Activated CD8-positive, alpha-beta T cell treated with anti-CD3 and anti-CD28 coated beads for 36 hours (primary cell): ENCODE measurements at regions not wholly inside any gene's neighbourhood (a gene's known extent, or its start where the extent isn't known, plus 50 kb on each side); places are given as distances from the start of the nearest gene placed in this dataset.

Experiments
- ATAC-seq: fragments of 200-7000 bp; cut with Tn5 transposase; one replicate; pipeline ENCODE4 v1.10.0; 2021; ENCODE audit warnings: mild to moderate bottlenecking, moderate library complexity
- CTCF ChIA-PET: fragments of 350-600 bp; sonication (Branson Sonifier 250); formaldehyde crosslinking; loops from one replicate; lab custom pipeline; 2021; ENCODE audit warnings: antibody characterized with exemption; lab: Charles Lee
- POLR2A ChIA-PET: fragments of 350-600 bp; sonication (Branson Sonifier 250); formaldehyde crosslinking; loops from one replicate; lab custom pipeline; 2021; ENCODE audit warnings: antibody characterized with exemption; lab: Charles Lee
- DNase-seq: peaks from one replicate; pipeline ENCODE4 v3.0.0-alpha.2; 2020
- H3K27ac Mint-ChIP-seq: one replicate; pipeline ENCODE4 v1.8.0; 2021; ENCODE audit warnings: mild to moderate bottlenecking, mixed read lengths
- H3K27me3 Mint-ChIP-seq: one replicate; pipeline ENCODE4 v1.8.0; 2021; ENCODE audit warnings: mixed read lengths
- H3K36me3 Mint-ChIP-seq: one replicate; pipeline ENCODE4 v1.8.0; 2021; ENCODE audit warnings: low read depth, mixed read lengths
- H3K4me1 Mint-ChIP-seq: one replicate; pipeline ENCODE4 v1.8.0; 2021; ENCODE audit warnings: low read depth, mixed read lengths
- H3K4me3 Mint-ChIP-seq: one replicate; pipeline ENCODE4 v1.8.0; 2021; ENCODE audit warnings: mild to moderate bottlenecking, moderate library complexity, mixed read lengths
- H3K9me3 Mint-ChIP-seq: one replicate; pipeline ENCODE4 v1.8.0; 2021; ENCODE audit warnings: mixed read lengths
- CTCF ChIP-seq: fragments of 200-600 bp; IDR thresholded peaks from one replicate; pipeline ENCODE4 v1.8.0; 2022; ENCODE audit warnings: antibody characterized with exemption, mild to moderate bottlenecking
- intact Hi-C: fragments of 100-400 bp; cut with micrococcal nuclease; formaldehyde crosslinking; loops from one replicate; pipeline ENCODE4 v1.10.0; 2022

- CTCF ChIA-PET, result no interaction called here
- H3K4me1 Mint-ChIP-seq, result no peaks in the 10 kb centered on the region
- no peak overlapping the region for H3K4me3 Mint-ChIP-seq
- H3K9me3 Mint-ChIP-seq, result peaks cover 2% of the 10 kb centered on the region
- H3K27me3 Mint-ChIP-seq, result no peaks in the 10 kb centered on the region
- H3K36me3 Mint-ChIP-seq, result no peaks in the 10 kb centered on the region
- H3K27ac Mint-ChIP-seq, result no peak overlapping the region
- ATAC-seq (no peak), DNase-seq (no peak)
- intact Hi-C loops, result no loop called here
- TF ChIP-seq CTCF, result no peak
- POLR2A ChIA-PET, result no interaction called here
Observed at GRCh38 chr16:47938272-47938671, 217.5 kb downstream of the ABCC12 start.

GRCh38 chr16:47928008-47928407, 227.8 kb downstream of the ABCC12 start:
- Mint-ChIP-seq H3K27ac (no peak overlapping the region), H3K4me3 (no peak overlapping the region), H3K36me3 (no peaks in the 10 kb centered on the region), H3K4me1 (no peaks in the 10 kb centered on the region), H3K27me3 (peaks cover 3% of the 10 kb centered on the region), H3K9me3 (no peaks in the 10 kb centered on the region)
- TF ChIP-seq CTCF, result no peak
- ChIA-PET POLR2A (no interaction called here), CTCF (no interaction called here)
- ATAC-seq (no peak), DNase-seq (peak; percentile 6)
- intact Hi-C loops, result no loop called here

- ChIA-PET CTCF (no interaction called here), POLR2A (no interaction called here)
- no peaks in the 10 kb centered on the region for H3K36me3 Mint-ChIP-seq
- H3K27ac Mint-ChIP-seq, result no peak overlapping the region
- intact Hi-C loops, result no loop called here
- ATAC-seq, result no peak
- no peaks in the 10 kb centered on the region for H3K9me3 Mint-ChIP-seq
- no peak for DNase-seq
- H3K4me1 Mint-ChIP-seq, result no peaks in the 10 kb centered on the region
- no peak for TF ChIP-seq CTCF
- peaks cover 3% of the 10 kb centered on the region for H3K27me3 Mint-ChIP-seq
- H3K4me3 Mint-ChIP-seq, result no peak overlapping the region
Observed at GRCh38 chr16:47927330-47927729, 228.5 kb downstream of the ABCC12 start.

GRCh38 chr16:47925811-47926460, 229.9 kb downstream of the ABCC12 start:
- Mint-ChIP-seq H3K4me1 (no peaks in the 10 kb centered on the region), H3K9me3 (no peaks in the 10 kb centered on the region), H3K27me3 (peaks cover 6% of the 10 kb centered on the region), H3K4me3 (no peak overlapping the region), H3K27ac (no peak overlapping the region), H3K36me3 (no peaks in the 10 kb centered on the region)
- no peak for DNase-seq
- no peak for ATAC-seq
- intact Hi-C loops, result no loop called here
- ChIA-PET POLR2A (no interaction called here), CTCF (no interaction called here)
- no peak for TF ChIP-seq CTCF

GRCh38 chr16:47924950-47925349, 230.8 kb downstream of the ABCC12 start:
- Mint-ChIP-seq H3K4me1 (no peaks in the 10 kb centered on the region), H3K9me3 (no peaks in the 10 kb centered on the region), H3K27ac (no peak overlapping the region), H3K36me3 (no peaks in the 10 kb centered on the region), H3K4me3 (no peak overlapping the region), H3K27me3 (peaks cover 4% of the 10 kb centered on the region)
- no peak for DNase-seq
- POLR2A ChIA-PET, result no interaction called here
- no peak for TF ChIP-seq CTCF
- no peak for ATAC-seq
- intact Hi-C loops, result no loop called here
- CTCF ChIA-PET, result no interaction called here
